Kidney (tissue), 13 donors: ENCODE measurements at regions not wholly inside any gene's neighbourhood (a gene's known extent, or its start where the extent isn't known, plus 50 kb on each side); places are given as distances from the start of the nearest gene placed in this dataset.

ENCODE experiments used
- DNase-seq, 5 donors: peaks; one replicate each; pipeline ENCODE4 v3.0.0-alpha.2; 2013 to 2020
- FAIRE-seq: peaks from 2 replicates; lab custom pipeline; 2012; peaks lifted over from hg19 to GRCh38; lab: Jason Lieb, UNC
- H3K27ac ChIP-seq, 2 donors: one replicate each; pipeline ENCODE4 v1.7.0; 2013; ENCODE audit warnings: low read depth in 2 of 2, low read length in 2 of 2, inconsistent platforms in 1 of 2
- H3K27me3 ChIP-seq: one replicate; pipeline ENCODE4 v1.7.1; 2013; ENCODE audit warnings: low read length, inconsistent platforms; ENCODE audit not compliant: control insufficient read depth, insufficient read depth
- H3K36me3 ChIP-seq, 3 donors: one replicate each; pipeline versions ENCODE4 v1.7.0 to v1.7.1; 2013; ENCODE audit warnings: low read length in 3 of 3, control low read depth in 1 of 3, inconsistent platforms in 1 of 3; ENCODE audit not compliant: insufficient read depth in 3 of 3, control insufficient read depth in 2 of 3
- H3K4me1 ChIP-seq, 3 donors: one replicate each; pipeline versions ENCODE4 v1.7.0 to v1.7.1; 2013; ENCODE audit warnings: low read length in 3 of 3, inconsistent platforms in 1 of 3, low read depth in 1 of 3; ENCODE audit not compliant: control insufficient read depth in 2 of 3, insufficient read depth in 2 of 3
- H3K4me3 ChIP-seq, 3 donors: one replicate each; pipeline versions ENCODE4 v1.7.0 to v1.8.1; 2013; ENCODE audit warnings: low read length in 3 of 3, control low read depth in 1 of 3, inconsistent platforms in 1 of 3
- H3K9ac ChIP-seq, 3 donors: one replicate each; pipeline versions ENCODE4 v1.7.0 to v1.7.1; 2013; ENCODE audit warnings: low read length in 3 of 3, control low read depth in 1 of 3, inconsistent platforms in 1 of 3
- H3K9me3 ChIP-seq, 3 donors: one replicate each; pipeline versions ENCODE4 v1.7.0 to v1.7.1; 2013; ENCODE audit warnings: low read length in 3 of 3, control low read depth in 1 of 3, inconsistent platforms in 1 of 3; ENCODE audit not compliant: control insufficient read depth in 2 of 3, insufficient read depth in 1 of 3
- intact Hi-C: fragments of 100-400 bp; cut with DNase I; formaldehyde crosslinking; loops from one replicate; pipeline ENCODE4 v1.11.1; 2022
- TF ChIP-seq, protein P1 (sequence below): IDR thresholded peaks from 3 replicates; pipeline ENCODE4 v1.5.1; 2012; ENCODE audit warnings: mild to moderate bottlenecking, moderate library complexity, borderline replicate concordance; ENCODE audit not compliant: insufficient read depth; ENCODE audit errors: extremely low read depth
- donor health status: control.
- donor health status: control.
- donor health status: control.
- donor health status: control.
- donor health status: control.
- donor health status: DM: yes; HTN: yes; CAD: no.
- donor health status: Normal renal cell carcinoma (clear cell type).

DNA sequence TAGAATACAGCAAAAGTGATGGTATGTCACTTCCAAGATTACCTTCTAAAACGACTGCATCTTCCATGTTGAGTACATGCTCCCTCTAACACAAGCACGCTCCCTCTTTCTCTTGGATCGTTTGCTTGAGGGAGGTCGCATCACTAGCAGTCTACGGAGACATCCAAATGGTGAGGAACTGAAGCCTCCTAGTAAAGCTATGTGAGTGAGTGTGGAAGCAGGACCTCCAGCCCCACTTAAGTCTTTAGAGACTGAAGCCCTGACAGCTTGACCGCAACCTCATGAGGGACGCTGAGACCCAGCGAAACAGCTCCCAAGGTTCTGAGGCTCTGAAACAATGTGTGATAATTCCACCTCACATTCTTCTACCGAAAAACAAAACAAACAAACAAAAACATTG is 486.7 kb upstream of the GCFC2 start:
- Histone ChIP-seq H3K27ac (no peak overlapping the region), H3K4me1 (no peaks in the 10 kb centered on the region), H3K9me3 (no peaks in the 10 kb centered on the region), H3K9ac (no peak overlapping the region), H3K36me3 (no peaks in the 10 kb centered on the region), H3K27me3 (no peaks in the 10 kb centered on the region), H3K4me3 (no peak overlapping the region)
- TF ChIP-seq, protein P1, sequence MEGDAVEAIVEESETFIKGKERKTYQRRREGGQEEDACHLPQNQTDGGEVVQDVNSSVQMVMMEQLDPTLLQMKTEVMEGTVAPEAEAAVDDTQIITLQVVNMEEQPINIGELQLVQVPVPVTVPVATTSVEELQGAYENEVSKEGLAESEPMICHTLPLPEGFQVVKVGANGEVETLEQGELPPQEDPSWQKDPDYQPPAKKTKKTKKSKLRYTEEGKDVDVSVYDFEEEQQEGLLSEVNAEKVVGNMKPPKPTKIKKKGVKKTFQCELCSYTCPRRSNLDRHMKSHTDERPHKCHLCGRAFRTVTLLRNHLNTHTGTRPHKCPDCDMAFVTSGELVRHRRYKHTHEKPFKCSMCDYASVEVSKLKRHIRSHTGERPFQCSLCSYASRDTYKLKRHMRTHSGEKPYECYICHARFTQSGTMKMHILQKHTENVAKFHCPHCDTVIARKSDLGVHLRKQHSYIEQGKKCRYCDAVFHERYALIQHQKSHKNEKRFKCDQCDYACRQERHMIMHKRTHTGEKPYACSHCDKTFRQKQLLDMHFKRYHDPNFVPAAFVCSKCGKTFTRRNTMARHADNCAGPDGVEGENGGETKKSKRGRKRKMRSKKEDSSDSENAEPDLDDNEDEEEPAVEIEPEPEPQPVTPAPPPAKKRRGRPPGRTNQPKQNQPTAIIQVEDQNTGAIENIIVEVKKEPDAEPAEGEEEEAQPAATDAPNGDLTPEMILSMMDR = no peak
- no peak for FAIRE-seq
- intact Hi-C loops = no loop called here
- no peak for DNase-seq

DNA sequence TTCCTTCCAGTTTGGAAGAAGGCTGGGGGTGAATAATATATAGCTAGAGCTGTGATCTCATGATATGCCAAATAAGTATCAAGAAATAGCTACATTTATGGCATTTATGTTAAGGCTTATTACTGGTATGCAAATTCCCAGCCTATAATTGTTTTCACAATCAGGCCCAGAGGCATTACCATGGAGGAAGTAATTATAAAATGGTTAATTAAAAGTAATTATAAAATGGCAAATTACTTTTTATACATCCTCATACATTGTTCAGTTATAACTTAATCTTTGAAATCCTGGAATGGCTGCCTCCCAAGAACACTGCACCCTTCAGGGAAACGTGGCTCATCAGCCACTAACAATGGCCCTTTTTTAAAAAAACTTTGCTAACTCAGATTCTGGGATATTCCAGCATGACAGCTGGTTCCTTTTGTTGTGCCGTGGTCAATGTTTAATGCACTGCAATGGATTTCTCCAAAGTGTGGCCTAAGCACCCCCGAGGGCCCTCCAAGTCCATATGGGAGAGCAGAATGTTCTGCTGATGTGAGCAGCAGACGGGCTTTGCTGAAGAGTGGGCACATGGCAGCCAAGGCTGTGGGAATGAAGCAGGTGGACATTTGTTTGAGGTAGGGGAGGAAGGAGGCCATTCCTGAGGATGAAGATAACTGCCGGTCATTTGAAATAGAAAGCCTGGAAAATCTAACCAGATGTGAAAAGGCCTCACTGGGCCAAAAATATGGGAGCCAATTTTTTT is 483.5 kb upstream of the GCFC2 start:
- FAIRE-seq (no peak), DNase-seq (no peak)
- Histone ChIP-seq H3K9ac (no peak overlapping the region), H3K36me3 (no peaks in the 10 kb centered on the region), H3K4me1 (no peaks in the 10 kb centered on the region), H3K4me3 (no peak overlapping the region), H3K27ac (no peak overlapping the region), H3K27me3 (no peaks in the 10 kb centered on the region), H3K9me3 (no peaks in the 10 kb centered on the region)
- TF ChIP-seq, protein P1 = no peak
- intact Hi-C loops = no loop called here

DNA sequence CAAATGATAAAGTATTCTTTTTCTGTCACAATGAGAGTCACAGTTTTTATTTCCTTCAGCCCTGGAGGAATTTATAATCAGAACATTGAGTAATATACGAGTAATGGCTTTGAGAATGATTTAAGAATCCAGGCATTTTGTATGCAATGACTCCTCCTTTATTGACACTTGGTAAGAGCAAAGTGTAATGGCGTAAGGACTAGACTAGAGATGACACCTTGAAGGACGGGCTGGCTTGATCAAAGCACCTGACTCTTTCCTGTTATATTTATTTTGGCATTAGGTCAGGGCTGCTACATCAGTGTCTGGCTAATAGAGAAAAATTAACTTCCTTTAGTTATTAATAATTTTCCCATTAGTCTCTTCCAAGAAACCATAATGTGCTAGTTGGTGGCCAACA is 482.4 kb upstream of the GCFC2 start:
- FAIRE-seq = no peak

More for the DNA sequence above, 482.4 kb upstream of the GCFC2 start:
- Histone ChIP-seq H3K4me3 (no peak overlapping the region), H3K9me3 (no peaks in the 10 kb centered on the region), H3K27me3 (no peaks in the 10 kb centered on the region), H3K27ac (no peak overlapping the region), H3K4me1 (no peaks in the 10 kb centered on the region), H3K9ac (no peak overlapping the region), H3K36me3 (no peaks in the 10 kb centered on the region)
- TF ChIP-seq, protein P1 = no peak
- DNase-seq = no peak
- intact Hi-C loops = no loop called here
